Effector memory CD8-positive, alpha-beta T cell (primary cell): ENCODE measurements at regions not wholly inside any gene's neighbourhood (a gene's known extent, or its start where the extent isn't known, plus 50 kb on each side); places are given as distances from the start of the nearest gene placed in this dataset.

Experiments
- ATAC-seq: fragments of 150-1000 bp; cut with Tn5 transposase; replicated peaks from 2 replicates; pipeline ENCODE4 v1.10.0; 2021; ENCODE audit warnings: mild to moderate bottlenecking, moderate library complexity
- DNase-seq, 3 experiments: peaks; one replicate each; pipeline ENCODE4 v3.0.0; 2021
- H3K27ac Mint-ChIP-seq, 2 donors: one replicate each; pipeline ENCODE4 v1.8.0; 2022; ENCODE audit warnings: mild to moderate bottlenecking in 2 of 2, mixed read lengths in 2 of 2, moderate library complexity in 2 of 2
- H3K27me3 Mint-ChIP-seq, 2 donors: one replicate each; pipeline ENCODE4 v1.8.0; 2022; ENCODE audit warnings: mixed read lengths in 2 of 2
- H3K36me3 Mint-ChIP-seq: one replicate; pipeline ENCODE4 v1.8.0; 2022; ENCODE audit warnings: mild to moderate bottlenecking, moderate library complexity, mixed read lengths; ENCODE audit not compliant: insufficient read depth
- H3K4me1 Mint-ChIP-seq, 2 donors: one replicate each; pipeline ENCODE4 v1.8.0; 2022; ENCODE audit warnings: low read depth in 2 of 2, mixed read lengths in 2 of 2
- H3K4me3 Mint-ChIP-seq, 2 donors: one replicate each; pipeline ENCODE4 v1.8.0; 2022; ENCODE audit warnings: mild to moderate bottlenecking in 2 of 2, mixed read lengths in 2 of 2, moderate library complexity in 2 of 2
- H3K9me3 Mint-ChIP-seq, 2 donors: one replicate each; pipeline ENCODE4 v1.8.0; 2022; ENCODE audit warnings: mixed read lengths in 2 of 2

DNA sequence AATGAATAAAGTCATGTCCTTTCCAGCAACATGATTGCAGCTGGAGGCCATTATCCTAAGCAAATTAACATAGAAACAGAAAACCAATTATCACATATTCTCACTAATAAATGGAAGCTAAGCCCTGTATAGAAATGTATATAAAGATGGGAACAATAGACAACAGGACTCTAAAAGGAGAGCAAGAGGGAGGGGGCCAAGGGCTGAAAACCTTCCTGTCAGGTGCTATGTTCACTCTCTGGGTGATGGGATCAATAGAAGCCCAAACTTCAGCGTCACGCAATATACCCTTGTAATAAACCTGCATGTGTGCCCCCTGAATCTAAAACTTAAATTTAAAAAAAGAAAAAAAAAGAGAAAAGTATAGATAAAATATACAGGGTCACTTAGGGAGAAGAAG is 163.7 kb upstream of the ACO1 start:
- no peak overlapping the region for H3K4me3 Mint-ChIP-seq
- H3K9me3 Mint-ChIP-seq = no peaks in the 10 kb centered on the region
- DNase-seq = no peak
- no peak overlapping the region for H3K27ac Mint-ChIP-seq
- ATAC-seq = no peak
- no peaks in the 10 kb centered on the region for H3K27me3 Mint-ChIP-seq
- no peaks in the 10 kb centered on the region for H3K36me3 Mint-ChIP-seq
- H3K4me1 Mint-ChIP-seq = no peaks in the 10 kb centered on the region

- no peaks in the 10 kb centered on the region for H3K4me1 Mint-ChIP-seq
- ATAC-seq (no peak), DNase-seq (no peak)
- no peaks in the 10 kb centered on the region for H3K36me3 Mint-ChIP-seq
- H3K27me3 Mint-ChIP-seq = no peaks in the 10 kb centered on the region
- no peak overlapping the region for H3K4me3 Mint-ChIP-seq
- H3K9me3 Mint-ChIP-seq = no peaks in the 10 kb centered on the region
- H3K27ac Mint-ChIP-seq = no peak overlapping the region
Observed at GRCh38 chr9:32234451-32234850, 150.0 kb upstream of the ACO1 start.

DNA sequence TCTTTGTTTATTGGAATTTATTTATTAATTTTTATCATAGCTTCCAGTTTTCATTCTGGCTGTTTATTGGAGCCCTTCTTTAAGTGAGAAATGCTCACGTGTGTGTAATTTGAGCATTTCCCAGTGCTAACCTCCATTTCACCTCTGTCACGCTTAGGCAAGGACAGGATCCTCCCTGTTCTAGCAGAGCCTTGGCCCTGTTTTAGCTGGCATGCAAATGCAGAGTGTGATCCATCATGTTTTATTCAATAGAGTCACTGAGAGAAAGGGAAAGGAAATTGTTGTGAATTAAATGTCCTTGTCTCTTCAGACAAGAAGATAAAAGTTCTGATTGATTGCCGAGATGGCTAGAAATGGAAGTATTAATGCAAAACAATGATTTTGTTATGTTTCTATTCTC is 137.3 kb upstream of the ACO1 start:
- Mint-ChIP-seq H3K27ac (no peak overlapping the region), H3K27me3 (no peaks in the 10 kb centered on the region), H3K4me1 (no peaks in the 10 kb centered on the region), H3K9me3 (no peaks in the 10 kb centered on the region), H3K36me3 (no peaks in the 10 kb centered on the region), H3K4me3 (no peak overlapping the region)
- ATAC-seq (no peak), DNase-seq (no peak)

DNA sequence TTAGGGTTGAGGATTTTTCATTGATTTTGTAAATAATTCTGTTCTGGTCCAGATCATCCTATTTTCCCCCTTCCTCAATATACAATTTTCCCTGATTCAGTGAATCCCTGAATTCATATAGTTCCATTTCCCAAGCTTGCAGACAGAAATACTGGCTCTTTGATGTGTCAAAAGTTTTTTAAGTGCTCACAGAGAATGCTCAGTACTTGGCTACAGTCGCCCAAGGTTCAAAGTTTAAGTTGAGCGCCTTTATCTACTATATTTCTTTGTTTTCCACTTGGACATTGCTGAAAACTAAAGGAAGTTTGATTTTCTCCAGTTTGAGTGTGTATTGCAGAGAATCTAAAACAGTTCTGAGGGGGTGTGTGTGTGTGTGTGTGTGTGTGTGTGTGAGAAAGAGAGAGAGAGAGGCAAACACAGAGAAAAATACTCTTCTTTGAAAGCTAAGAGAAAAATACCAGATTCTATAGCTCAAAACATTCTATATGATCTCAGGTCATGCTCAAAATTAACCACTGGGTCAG is 136.2 kb upstream of the ACO1 start:
- no peak for ATAC-seq
- no peak overlapping the region for H3K4me3 Mint-ChIP-seq
- H3K9me3 Mint-ChIP-seq = no peaks in the 10 kb centered on the region
- no peaks in the 10 kb centered on the region for H3K4me1 Mint-ChIP-seq
- no peak for DNase-seq
- peaks cover 0 to 5% of the 10 kb centered on the region in 2 donors for H3K27me3 Mint-ChIP-seq
- no peaks in the 10 kb centered on the region for H3K36me3 Mint-ChIP-seq
- no peak overlapping the region for H3K27ac Mint-ChIP-seq

- DNase-seq (peak; percentile 1 to 7 (median 3)), ATAC-seq (no peak)
- Mint-ChIP-seq H3K27ac (no peak overlapping the region), H3K4me3 (no peak overlapping the region), H3K9me3 (no peaks in the 10 kb centered on the region), H3K36me3 (no peaks in the 10 kb centered on the region), H3K27me3 (peaks cover 0 to 9% of the 10 kb centered on the region in 2 donors), H3K4me1 (no peaks in the 10 kb centered on the region)
Observed at GRCh38 chr9:32251539-32251938, 132.9 kb upstream of the ACO1 start.

- no peaks in the 10 kb centered on the region for H3K36me3 Mint-ChIP-seq
- no peaks in the 10 kb centered on the region for H3K9me3 Mint-ChIP-seq
- DNase-seq (no peak), ATAC-seq (no peak)
- no peak overlapping the region for H3K4me3 Mint-ChIP-seq
- H3K27me3 Mint-ChIP-seq = peaks cover 0 to 9% of the 10 kb centered on the region in 2 donors
- no peaks in the 10 kb centered on the region for H3K4me1 Mint-ChIP-seq
- no peak overlapping the region for H3K27ac Mint-ChIP-seq
Observed at GRCh38 chr9:32253731-32254130, 130.7 kb upstream of the ACO1 start.

DNA sequence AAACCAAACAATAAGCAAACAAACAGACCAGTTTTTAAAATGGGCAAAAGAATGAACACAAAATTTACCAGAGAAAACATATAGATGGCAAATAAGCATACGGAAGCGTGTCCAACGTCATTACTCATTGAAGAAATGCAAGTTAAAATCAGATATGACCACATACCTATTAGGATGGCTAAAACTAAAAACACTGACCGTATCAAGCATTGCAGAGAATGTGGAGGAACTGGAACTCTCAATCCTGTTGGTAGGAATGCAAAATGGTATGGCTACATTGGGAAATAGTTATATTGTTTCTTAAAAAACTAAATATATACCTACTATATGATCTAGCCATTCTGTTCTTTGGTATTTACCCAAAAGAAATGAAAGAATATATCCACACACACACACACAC is 129.4 kb upstream of the ACO1 start:
- Mint-ChIP-seq H3K27me3 (peaks cover 0 to 9% of the 10 kb centered on the region in 2 donors), H3K9me3 (no peaks in the 10 kb centered on the region), H3K4me3 (no peak overlapping the region), H3K4me1 (no peaks in the 10 kb centered on the region), H3K27ac (no peak overlapping the region), H3K36me3 (no peaks in the 10 kb centered on the region)
- no peak for ATAC-seq
- DNase-seq = no peak

DNA sequence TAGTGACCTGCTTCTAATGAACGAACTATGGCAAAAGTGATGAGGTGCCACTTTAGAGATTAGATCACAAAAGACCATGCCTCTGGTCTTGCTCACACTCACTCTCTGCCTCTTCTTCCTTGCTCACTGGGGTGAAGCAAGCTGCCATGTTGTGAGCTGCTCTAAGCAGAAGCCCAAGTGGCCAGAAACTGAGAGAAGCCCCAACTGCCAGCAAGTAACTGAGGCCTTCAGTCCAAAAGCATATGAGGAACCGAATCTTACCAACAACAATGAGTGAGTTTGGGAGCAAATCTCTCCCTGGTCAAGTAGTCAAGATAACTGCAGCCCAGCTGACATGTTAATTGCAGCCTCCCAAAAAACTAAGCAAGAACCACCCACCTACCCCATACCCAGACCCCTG is 126.0 kb upstream of the ACO1 start:
- Mint-ChIP-seq H3K9me3 (peaks cover 0 to 1% of the 10 kb centered on the region in 2 donors), H3K27me3 (peaks cover 0 to 2% of the 10 kb centered on the region in 2 donors), H3K4me3 (no peak overlapping the region), H3K27ac (no peak overlapping the region), H3K4me1 (no peaks in the 10 kb centered on the region), H3K36me3 (no peaks in the 10 kb centered on the region)
- no peak for ATAC-seq
- no peak for DNase-seq

DNA sequence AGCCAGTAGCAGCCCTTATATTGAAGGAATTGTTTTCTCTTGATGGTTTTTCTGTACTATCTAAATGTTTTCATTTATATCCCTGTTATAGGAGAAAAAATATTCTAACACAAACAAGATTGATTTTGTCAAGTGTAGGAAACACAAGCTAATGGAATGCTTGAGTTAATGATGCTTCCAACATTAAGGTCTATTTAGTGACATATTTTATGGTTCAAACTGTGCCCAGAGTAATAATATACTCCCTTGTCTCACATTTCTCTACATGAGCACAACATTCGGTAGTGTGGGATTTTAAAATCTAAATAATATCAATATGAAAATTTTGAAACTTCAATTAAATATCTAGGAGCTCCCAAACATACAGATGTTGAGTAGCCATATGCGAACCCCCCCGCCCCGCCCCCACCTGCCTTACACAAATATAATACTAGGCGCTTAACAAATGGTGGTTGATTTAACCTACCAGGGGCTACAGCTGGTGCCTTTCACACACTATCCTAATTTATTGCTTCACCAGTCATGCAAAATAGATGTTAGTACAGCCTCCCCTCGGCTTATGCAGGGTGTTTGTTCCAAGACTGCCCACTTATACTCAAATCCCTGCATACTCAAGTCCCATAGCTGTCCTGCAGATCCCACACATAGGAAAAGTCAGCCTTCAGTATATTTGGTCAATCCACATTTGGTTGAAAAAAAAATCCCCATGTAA is 124.1 kb upstream of the ACO1 start:
- no peak overlapping the region for H3K27ac Mint-ChIP-seq
- no peak overlapping the region for H3K4me3 Mint-ChIP-seq
- H3K4me1 Mint-ChIP-seq = no peaks in the 10 kb centered on the region
- no peak for DNase-seq
- peaks cover 8 to 9% of the 10 kb centered on the region in 2 donors for H3K27me3 Mint-ChIP-seq
- H3K36me3 Mint-ChIP-seq = no peaks in the 10 kb centered on the region
- no peak for ATAC-seq
- peaks cover 0 to 1% of the 10 kb centered on the region in 2 donors for H3K9me3 Mint-ChIP-seq

DNA sequence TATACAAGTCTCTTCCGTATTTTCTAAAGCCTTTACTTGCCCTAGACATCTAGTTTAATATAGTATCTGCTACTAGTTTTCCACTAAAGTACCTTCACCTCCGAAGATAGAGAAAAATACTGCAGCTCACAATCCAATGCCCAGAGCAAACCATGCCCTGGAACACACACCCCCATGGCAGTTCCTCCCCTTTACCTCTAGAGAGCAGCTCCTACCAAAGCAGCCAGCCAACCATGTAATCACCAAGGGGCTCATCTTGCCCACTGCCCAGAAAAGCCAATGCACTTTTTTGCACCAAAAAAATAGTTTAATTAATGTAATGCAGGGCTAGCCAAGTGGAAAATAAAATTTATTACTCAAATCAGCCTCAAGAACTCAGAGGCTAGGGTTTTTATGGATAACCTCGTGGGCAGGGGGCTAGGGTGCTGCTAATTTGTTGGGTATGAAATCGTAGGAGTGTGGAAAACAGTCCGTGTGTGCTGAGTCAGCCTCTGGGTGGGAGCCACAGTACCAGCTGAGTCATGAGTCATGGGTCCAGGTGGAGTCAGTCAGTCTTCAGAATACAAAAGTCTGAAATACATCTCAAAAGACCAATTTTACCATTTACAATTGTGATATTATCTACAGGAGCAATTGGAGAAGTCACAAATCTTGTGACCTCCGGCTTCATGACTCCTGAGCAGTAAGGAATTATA is 120.1 kb upstream of the ACO1 start:
- Mint-ChIP-seq H3K27me3 (peaks cover 9 to 15% of the 10 kb centered on the region in 2 donors), H3K27ac (no peak overlapping the region), H3K4me1 (no peaks in the 10 kb centered on the region), H3K4me3 (no peak overlapping the region), H3K36me3 (no peaks in the 10 kb centered on the region), H3K9me3 (peaks cover 0 to 1% of the 10 kb centered on the region in 2 donors)
- ATAC-seq (no peak), DNase-seq (no peak)

DNA sequence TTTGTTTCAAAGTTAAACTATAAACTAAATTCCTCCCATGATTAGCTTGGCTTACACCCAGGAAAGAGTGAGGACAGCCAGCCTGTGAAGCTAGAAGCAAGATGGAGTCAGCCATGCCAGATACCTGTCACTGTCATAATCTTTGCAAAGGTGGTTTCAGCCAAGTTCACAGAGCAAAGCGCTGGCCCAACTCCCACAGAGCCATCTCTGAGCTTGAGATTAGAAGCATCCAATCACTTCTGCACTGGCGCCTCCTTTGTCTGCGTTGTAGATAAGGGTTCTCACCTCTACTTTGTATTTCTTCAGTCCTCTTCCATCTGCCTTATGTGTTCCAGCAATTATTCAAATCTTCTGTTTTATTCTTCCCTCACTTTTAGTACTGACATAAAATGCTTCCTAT is 119.4 kb upstream of the ACO1 start:
- H3K9me3 Mint-ChIP-seq = peaks cover 0 to 1% of the 10 kb centered on the region in 2 donors
- no peak for ATAC-seq
- peaks cover 9 to 15% of the 10 kb centered on the region in 2 donors for H3K27me3 Mint-ChIP-seq
- H3K36me3 Mint-ChIP-seq = no peaks in the 10 kb centered on the region
- H3K4me1 Mint-ChIP-seq = no peaks in the 10 kb centered on the region
- H3K27ac Mint-ChIP-seq = no peak overlapping the region
- H3K4me3 Mint-ChIP-seq = no peak overlapping the region
- DNase-seq = no peak

- Mint-ChIP-seq H3K27me3 (no peaks in the 10 kb centered on the region), H3K27ac (no peak overlapping the region)
- no peak for DNase-seq
Observed at GRCh38 chr9:32278991-32279390, 105.5 kb upstream of the ACO1 start.

GRCh38 chr9:32289756-32290155 is 94.7 kb upstream of the ACO1 start:
- H3K4me3 Mint-ChIP-seq = no peak overlapping the region
- no peaks in the 10 kb centered on the region for H3K4me1 Mint-ChIP-seq
- H3K27me3 Mint-ChIP-seq = peaks cover 13 to 23% of the 10 kb centered on the region in 2 donors
- ATAC-seq = no peak
- H3K9me3 Mint-ChIP-seq = peaks cover 0 to 3% of the 10 kb centered on the region in 2 donors
- DNase-seq = no peak
- H3K27ac Mint-ChIP-seq = no peak overlapping the region
- H3K36me3 Mint-ChIP-seq = no peaks in the 10 kb centered on the region

More at GRCh38 chr9:32278991-32279390, 105.5 kb upstream of the ACO1 start:
- no peak for ATAC-seq
- Mint-ChIP-seq H3K36me3 (no peaks in the 10 kb centered on the region), H3K9me3 (no peaks in the 10 kb centered on the region), H3K4me3 (no peak overlapping the region), H3K4me1 (no peaks in the 10 kb centered on the region)

DNA sequence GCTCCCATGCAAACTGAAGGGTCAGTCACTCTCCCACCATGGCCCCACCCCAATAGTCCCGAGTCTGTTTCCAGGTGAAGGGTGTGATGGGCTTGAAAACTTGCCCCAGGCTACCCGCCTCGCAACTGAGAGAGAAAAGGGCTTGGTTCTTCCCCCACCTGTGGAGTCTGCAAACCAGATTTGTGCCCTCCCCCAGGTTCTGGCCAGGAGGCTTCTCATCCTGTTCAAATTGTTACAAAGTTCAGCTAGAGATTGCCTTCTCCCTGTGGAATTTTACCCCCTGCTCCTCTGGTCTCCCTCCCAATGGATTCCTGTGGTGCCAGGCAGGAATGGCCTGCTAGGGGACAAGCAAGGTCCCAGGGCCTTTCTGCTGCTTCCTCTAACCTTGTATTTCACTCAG is 93.1 kb upstream of the ACO1 start:
- H3K4me1 Mint-ChIP-seq = no peaks in the 10 kb centered on the region
- DNase-seq (no peak), ATAC-seq (no peak)
- H3K27me3 Mint-ChIP-seq = peaks cover 13 to 29% of the 10 kb centered on the region in 2 donors
- peaks cover 0 to 3% of the 10 kb centered on the region in 2 donors for H3K9me3 Mint-ChIP-seq
- peaks cover under 1% of the 10 kb centered on the region for H3K36me3 Mint-ChIP-seq
- no peak overlapping the region for H3K27ac Mint-ChIP-seq
- no peak overlapping the region for H3K4me3 Mint-ChIP-seq
